ENCODE measurements at regions not wholly inside any gene's neighbourhood (a gene's known extent, or its start where the extent isn't known, plus 50 kb on each side); places are given as distances from the start of the nearest gene placed in this dataset.

GRCh38 chr5:93249651-93250289, 331.2 kb downstream of the NR2F1-AS1 start:
- TF ChIP-seq SMC3 (IDR thresholded peaks at IDR 0.05; ENCODE audit: borderline replicate concordance, low read length) = no peak
- TF ChIP-seq REST (IDR thresholded peaks at IDR 0.05; ENCODE audit: low read depth, low read length) = no peak
- no peak for TF ChIP-seq SIN3A (IDR thresholded peaks at IDR 0.05; ENCODE audit: low read depth, low read length)
- no peak for TF ChIP-seq CTCF (IDR thresholded peaks at IDR 0.05 in 2 of 3, conservative IDR thresholded peaks at IDR 0.05 in 1 of 3; ENCODE audit: control insufficient read depth in 2 of 3, extremely low read depth in 1 of 3, insufficient read depth in 1 of 3, low read depth in 3 of 3, low read length in 3 of 3)
- no peak for TF ChIP-seq ZNF592 (IDR thresholded peaks at IDR 0.05)
- TF ChIP-seq NFYA (IDR thresholded peaks at IDR 0.05; ENCODE audit: borderline replicate concordance, low read depth, low read length) = no peak
- TF ChIP-seq POLR2A (IDR thresholded peaks at IDR 0.05; ENCODE audit: low read depth, low read length) = no peak
- TF ChIP-seq FOS (IDR thresholded peaks at IDR 0.05; ENCODE audit: borderline replicate concordance, extremely low read depth, insufficient read length) = no peak

Measured in GM12878 (cell line).